LNCaP clone FGC (cell line): ENCODE measurements at regions not wholly inside any gene's neighbourhood (a gene's known extent, or its start where the extent isn't known, plus 50 kb on each side); places are given as distances from the start of the nearest gene placed in this dataset.
"Not testable (repeated sequence)": the region's sequence is repeated elsewhere in the genome, so short reads cannot be mapped to it uniquely, and the experiment has no call there.

Source experiments
- DNase-seq: peaks from one replicate; pipeline ENCODE4 v3.0.0-alpha.2; 2011; ENCODE audit warnings: low read depth
- H3K4me3 ChIP-seq: 2 replicates; pipeline ENCODE4 v1.5.1; 2011; ENCODE audit warnings: mild to moderate bottlenecking, low read depth, low read length, control low read depth
- TF ChIP-seq, protein P1 (sequence below): IDR thresholded peaks from 2 replicates; pipeline ENCODE4 v1.5.1; 2012; ENCODE audit warnings: mild to moderate bottlenecking; ENCODE audit not compliant: control insufficient read depth, insufficient read depth; ENCODE audit errors: extremely low read depth

DNA sequence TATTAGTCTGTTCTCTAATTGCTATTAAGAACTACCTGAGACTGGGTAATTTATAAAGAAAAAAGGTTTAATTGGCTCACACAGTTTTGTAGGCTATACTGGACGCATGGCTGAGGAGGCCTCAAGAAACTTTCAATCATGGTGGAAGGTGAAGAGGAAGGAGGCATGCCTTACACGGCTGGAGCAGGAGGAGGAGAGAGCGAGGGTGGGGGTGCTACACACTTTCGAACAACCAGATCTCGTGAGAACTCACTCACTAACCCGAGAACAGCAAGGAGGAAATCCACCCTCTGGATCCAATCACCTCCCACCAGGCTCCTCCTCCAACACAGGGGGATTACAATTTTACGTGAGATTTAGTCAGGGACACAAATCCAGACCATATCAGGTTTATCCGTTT, 90.0 kb downstream of the RMI1 start:
- TF ChIP-seq, protein P1, sequence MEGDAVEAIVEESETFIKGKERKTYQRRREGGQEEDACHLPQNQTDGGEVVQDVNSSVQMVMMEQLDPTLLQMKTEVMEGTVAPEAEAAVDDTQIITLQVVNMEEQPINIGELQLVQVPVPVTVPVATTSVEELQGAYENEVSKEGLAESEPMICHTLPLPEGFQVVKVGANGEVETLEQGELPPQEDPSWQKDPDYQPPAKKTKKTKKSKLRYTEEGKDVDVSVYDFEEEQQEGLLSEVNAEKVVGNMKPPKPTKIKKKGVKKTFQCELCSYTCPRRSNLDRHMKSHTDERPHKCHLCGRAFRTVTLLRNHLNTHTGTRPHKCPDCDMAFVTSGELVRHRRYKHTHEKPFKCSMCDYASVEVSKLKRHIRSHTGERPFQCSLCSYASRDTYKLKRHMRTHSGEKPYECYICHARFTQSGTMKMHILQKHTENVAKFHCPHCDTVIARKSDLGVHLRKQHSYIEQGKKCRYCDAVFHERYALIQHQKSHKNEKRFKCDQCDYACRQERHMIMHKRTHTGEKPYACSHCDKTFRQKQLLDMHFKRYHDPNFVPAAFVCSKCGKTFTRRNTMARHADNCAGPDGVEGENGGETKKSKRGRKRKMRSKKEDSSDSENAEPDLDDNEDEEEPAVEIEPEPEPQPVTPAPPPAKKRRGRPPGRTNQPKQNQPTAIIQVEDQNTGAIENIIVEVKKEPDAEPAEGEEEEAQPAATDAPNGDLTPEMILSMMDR = no peak
- no peak overlapping the region for H3K4me3 ChIP-seq
- no peak for DNase-seq

DNA sequence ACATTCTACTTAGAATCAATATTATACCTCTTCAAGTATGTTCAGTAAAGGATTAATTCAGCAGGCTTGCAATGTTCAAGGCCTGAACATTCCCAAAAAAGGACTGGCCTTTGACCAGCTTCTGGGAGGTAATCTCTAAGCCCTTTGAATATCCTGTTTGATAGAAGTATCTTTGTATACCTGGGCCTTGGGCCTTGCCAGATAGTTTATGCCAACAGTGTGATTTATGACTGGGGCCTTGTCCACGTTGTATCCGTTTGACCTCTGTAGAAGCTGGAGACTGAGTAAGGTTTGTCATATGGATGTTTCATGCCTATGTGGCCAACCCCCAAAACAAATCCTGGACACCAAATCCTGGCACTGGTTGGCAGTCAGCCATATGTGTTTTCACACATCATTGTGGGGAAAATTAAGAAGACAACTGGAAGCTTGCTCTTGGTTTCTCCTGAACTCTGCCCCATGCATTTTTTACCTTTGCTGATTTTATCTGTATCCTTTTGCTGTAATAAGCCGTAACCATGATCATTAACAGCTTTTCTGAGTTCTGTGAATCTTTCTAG, 92.1 kb downstream of the RMI1 start:
- DNase-seq = no peak
- TF ChIP-seq, protein P1 = no peak
- H3K4me3 ChIP-seq = no peak overlapping the region

DNA sequence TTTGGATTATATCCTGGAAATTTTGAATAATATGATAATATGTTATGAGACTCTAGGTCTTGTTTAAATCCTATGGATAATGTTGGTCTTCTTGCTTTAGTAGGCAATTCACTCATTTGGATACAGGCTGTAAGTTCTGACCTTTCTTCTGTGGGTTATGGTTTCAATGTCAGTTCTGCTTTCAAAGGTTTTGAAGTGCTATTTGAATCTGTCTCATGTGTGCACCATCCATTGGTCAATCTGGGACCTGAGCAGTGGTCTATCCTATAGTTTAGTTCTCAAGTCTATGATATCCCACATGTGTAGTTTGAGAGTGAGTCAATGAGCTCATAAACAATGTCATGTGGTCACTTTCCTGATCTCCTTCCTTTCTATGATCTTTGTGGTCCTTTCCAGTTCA, 94.4 kb downstream of the RMI1 start:
- H3K4me3 ChIP-seq = no peak overlapping the region
- DNase-seq = no peak
- TF ChIP-seq, protein P1 = no peak

DNA sequence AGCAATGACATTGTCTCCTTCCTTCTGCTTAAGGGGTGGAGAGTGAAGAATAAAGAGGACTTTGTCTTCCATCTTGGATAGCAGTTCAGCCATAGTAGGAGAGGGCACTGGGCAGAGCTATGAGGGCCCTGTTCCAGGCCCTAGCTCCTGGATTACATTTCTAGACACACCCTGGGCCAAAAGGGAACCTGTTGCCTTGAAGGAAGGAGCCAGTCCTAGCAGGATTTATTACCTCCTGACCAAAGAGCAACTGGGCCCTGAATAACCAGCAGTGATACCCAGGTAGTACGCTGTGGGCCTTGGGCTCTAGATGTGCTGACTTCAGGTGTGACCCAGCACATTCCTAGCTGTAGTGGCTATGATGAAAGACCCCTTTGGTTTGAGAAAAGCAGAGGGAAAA, 95.8 kb downstream of the RMI1 start:
- TF ChIP-seq, protein P1 = no peak

DNA sequence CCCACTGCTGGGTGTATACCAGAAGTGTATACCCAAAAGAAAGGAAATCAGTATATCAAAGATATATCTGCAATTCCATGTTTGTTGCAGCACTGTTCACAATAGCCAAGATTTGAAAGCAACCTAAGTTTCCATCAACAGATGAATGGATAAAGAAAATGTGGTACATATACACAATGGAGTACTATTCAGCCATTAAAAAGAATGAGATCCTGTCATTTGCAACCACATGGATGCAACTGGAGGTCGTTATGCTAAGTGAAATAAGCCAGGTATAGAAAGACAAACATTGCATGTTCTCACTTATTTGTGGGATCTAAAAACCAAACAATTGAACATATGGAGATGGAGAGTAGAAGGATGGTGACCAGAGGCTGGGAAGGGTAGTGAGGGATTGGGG, 97.2 kb downstream of the RMI1 start:
- not testable (repeated sequence) for H3K4me3 ChIP-seq, DNase-seq

More for the DNA sequence above, 95.8 kb downstream of the RMI1 start:
- DNase-seq = no peak
- H3K4me3 ChIP-seq = no peak overlapping the region

DNA sequence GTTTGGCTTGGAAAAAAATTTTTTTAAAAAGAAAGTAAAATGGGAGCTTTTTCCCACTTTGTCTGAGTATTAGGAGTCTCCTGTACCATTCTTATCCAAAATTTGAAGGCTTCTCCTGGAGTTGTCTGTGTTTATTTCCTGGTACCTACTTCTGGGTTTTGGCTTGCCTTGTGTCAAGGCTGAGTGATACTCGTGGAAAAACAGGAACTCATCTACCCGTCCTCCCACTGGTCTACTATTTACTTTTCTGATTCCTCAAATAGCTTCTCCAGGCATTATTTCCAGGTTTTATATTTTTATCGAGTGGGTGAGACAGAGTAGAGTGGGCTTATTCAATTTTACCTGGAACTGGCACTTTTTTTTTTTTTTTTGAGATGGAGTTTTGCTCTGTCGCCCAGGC, 99.4 kb downstream of the RMI1 start:
- TF ChIP-seq, protein P1 = no peak
- DNase-seq = no peak
- no peak overlapping the region for H3K4me3 ChIP-seq

DNA sequence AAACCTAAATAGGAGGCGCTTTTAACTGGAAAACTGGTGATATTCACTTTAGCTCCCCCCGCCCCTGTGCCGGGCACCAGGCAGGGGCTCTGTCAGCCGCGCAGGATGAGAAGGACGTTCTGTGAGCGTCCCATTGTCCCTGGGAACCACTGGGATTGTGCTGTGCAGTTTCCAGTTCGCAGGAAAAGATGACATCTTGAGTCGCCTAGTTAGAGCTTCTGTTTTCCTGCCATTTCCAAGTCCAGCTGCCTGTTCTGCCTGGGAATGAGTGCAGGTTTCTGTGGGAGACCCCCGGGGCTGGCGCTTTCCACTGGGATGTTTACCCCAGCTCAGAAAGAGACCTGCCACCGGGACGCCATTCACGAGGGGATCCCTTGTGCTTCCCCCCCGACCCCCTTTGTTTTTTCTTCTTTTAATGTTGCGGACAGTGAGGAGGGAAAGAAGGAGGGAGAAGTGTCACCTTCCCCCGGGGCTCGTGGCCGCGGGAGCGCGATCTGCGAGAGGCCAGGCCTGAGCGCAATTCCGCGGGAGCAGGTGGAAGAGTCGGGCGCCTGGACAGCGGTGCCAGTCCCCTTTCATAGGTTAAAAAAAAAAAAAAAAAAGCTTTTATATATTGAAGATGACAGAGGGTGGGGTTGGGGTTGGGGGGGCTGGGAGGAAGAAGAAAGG, 121.5 kb downstream of the RMI1 start:
- TF ChIP-seq, protein P1 = no peak

More for the DNA sequence above, 121.5 kb downstream of the RMI1 start:
- DNase-seq = no peak
- no peak overlapping the region for H3K4me3 ChIP-seq
